ENCODE measurements at regions not wholly inside any gene's neighbourhood (a gene's known extent, or its start where the extent isn't known, plus 50 kb on each side); places are given as distances from the start of the nearest gene placed in this dataset.

- TF ChIP-seq HDAC2 (IDR thresholded peaks at IDR 0.05) = no peak
- no peak for TF ChIP-seq NFE2L2 (conservative IDR thresholded peaks at IDR 0.05; ENCODE audit: low read length)
- no peak for TF ChIP-seq EP300 (IDR thresholded peaks at IDR 0.05)
- TF ChIP-seq POLR2AphosphoS2 (conservative IDR thresholded peaks at IDR 0.05; ENCODE audit: low read length) = no peak
- no peak for TF ChIP-seq CTCF (IDR thresholded peaks at IDR 0.05)
- TF ChIP-seq MAFK (IDR thresholded peaks at IDR 0.05; ENCODE audit: partially characterized antibody) = no peak
- no peak for TF ChIP-seq ESRRA (IDR thresholded peaks at IDR 0.05; ENCODE audit: borderline replicate concordance, low read length)
- TF ChIP-seq RAD21 (conservative IDR thresholded peaks at IDR 0.05 in 1 of 2, IDR thresholded peaks at IDR 0.05 in 1 of 2) = no peak
- TF ChIP-seq POLR2A (IDR thresholded peaks at IDR 0.05; ENCODE audit: low read length) = no peak
- TF ChIP-seq GATA3 (IDR thresholded peaks at IDR 0.05; ENCODE audit: borderline replicate concordance) = no peak
Observed at GRCh38 chr7:39758234-39758970, 135.0 kb downstream of the RALA start.
